NB4 (cell line): ENCODE measurements at regions not wholly inside any gene's neighbourhood (a gene's known extent, or its start where the extent isn't known, plus 50 kb on each side); places are given as distances from the start of the nearest gene placed in this dataset.
"Not testable (repeated sequence)": the region's sequence is repeated elsewhere in the genome, so short reads cannot be mapped to it uniquely, and the experiment has no call there.

Experiments used
- DNase-seq: peaks from one replicate; pipeline ENCODE4 v3.0.0; 2010; ENCODE audit warnings: low read depth
- H3K4me3 ChIP-seq: one replicate; pipeline ENCODE4 v1.5.1; 2011; ENCODE audit warnings: mild to moderate bottlenecking, low read depth, low read length, moderate library complexity
- CTCF ChIP-seq: IDR thresholded peaks from one replicate; pipeline ENCODE4 v1.5.1; 2012; ENCODE audit warnings: low read depth, low read length
- MAX ChIP-seq: IDR thresholded peaks from 2 replicates; pipeline ENCODE4 v1.6.1; 2011; ENCODE audit warnings: low read depth, low read length
- MYC ChIP-seq: IDR thresholded peaks from 2 replicates; pipeline ENCODE4 v1.6.1; 2011; ENCODE audit warnings: low read depth, low read length
- POLR2A ChIP-seq: IDR thresholded peaks from 2 replicates; pipeline ENCODE4 v1.6.1; 2011; ENCODE audit warnings: mild to moderate bottlenecking; ENCODE audit not compliant: insufficient read length; ENCODE audit errors: extremely low read depth

GRCh38 chr16:55993088-55993487 lies 117.9 kb upstream of the CES5A start:
- no peak for TF ChIP-seq CTCF
- no peak for TF ChIP-seq MYC
- TF ChIP-seq POLR2A = no peak
- TF ChIP-seq MAX = no peak
- H3K4me3 ChIP-seq = no peak overlapping the region
- DNase-seq = no peak

GRCh38 chr16:55992551-55992950 lies 117.4 kb upstream of the CES5A start:
- no peak overlapping the region for H3K4me3 ChIP-seq
- TF ChIP-seq MYC = no peak
- no peak for TF ChIP-seq POLR2A
- TF ChIP-seq CTCF = no peak
- TF ChIP-seq MAX = no peak
- no peak for DNase-seq

GRCh38 chr16:55991843-55992242 lies 116.7 kb upstream of the CES5A start:
- TF ChIP-seq CTCF (no peak), MYC (no peak), MAX (no peak), POLR2A (no peak)
- H3K4me3 ChIP-seq = no peak overlapping the region
- no peak for DNase-seq

GRCh38 chr16:55989569-55989907 lies 114.4 kb upstream of the CES5A start:
- no peak for TF ChIP-seq POLR2A
- TF ChIP-seq CTCF = no peak
- no peak for TF ChIP-seq MAX
- no peak for TF ChIP-seq MYC
- no peak overlapping the region for H3K4me3 ChIP-seq
- DNase-seq = no peak

GRCh38 chr16:55988850-55989568 lies 113.8 kb upstream of the CES5A start:
- not testable (repeated sequence) for H3K4me3 ChIP-seq, DNase-seq

- TF ChIP-seq MYC (no peak), CTCF (no peak), MAX (no peak), POLR2A (no peak)
- no peak for DNase-seq
- H3K4me3 ChIP-seq = no peak overlapping the region
Measured at GRCh38 chr16:55988013-55988412, 112.8 kb upstream of the CES5A start.
